HepG2 (cell line): ENCODE measurements at regions not wholly inside any gene's neighbourhood (a gene's known extent, or its start where the extent isn't known, plus 50 kb on each side); places are given as distances from the start of the nearest gene placed in this dataset.

Experiments
- ATAC-seq: fragments of 200-7000 bp; cut with Tn5 transposase; 3 replicates; pipeline ENCODE4 v1.9.1; 2020; ENCODE audit warnings: mild to moderate bottlenecking, moderate library complexity
- BruUV-seq: library from RNA; stranded (reverse); fragments of 400-500 nt; replicated peaks from 2 replicates; lab custom pipeline; 2021; lab: Mats Ljungman, UMichigan
- CTCF ChIA-PET: fragments of 300-600 bp; formaldehyde crosslinking; extraction: SDS; loops from one replicate; lab custom pipeline; 2021; ENCODE audit warnings: low total read pairs, inconsistent platforms, low intra/inter-chr PET ratio; lab: Yijun Ruan, JAX
- POLR2A ChIA-PET: fragments of 350-600 bp; sonication (Branson Sonifier 250); formaldehyde crosslinking; loops from one replicate; lab custom pipeline; 2020; ENCODE audit warnings: antibody characterized with exemption, inconsistent platforms; lab: Yijun Ruan, JAX
- DNase-seq: peaks from one replicate; pipeline ENCODE4 v3.0.0-alpha.2; 2015; ENCODE audit warnings: low spot score
- FAIRE-seq: peaks from 3 replicates; lab custom pipeline; 2011; peaks lifted over from hg19 to GRCh38; lab: Jason Lieb, UNC
- H2AFZ ChIP-seq: one replicate; pipeline ENCODE4 v1.6.1; 2011; ENCODE audit warnings: low read length, inconsistent platforms
- H3K27ac ChIP-seq: fragments of 300-600 bp; 3 replicates; pipeline ENCODE4 v1.8.0; 2011; ENCODE audit warnings: mixed run types, mild to moderate bottlenecking, mixed read lengths, low read length, inconsistent platforms; ENCODE audit not compliant: insufficient read depth; ENCODE audit errors: extremely low read length
- H3K27me3 ChIP-seq, 2 experiments: fragments of 200-600 bp in 1 of 2; 2 replicates in 1 of 2; 3 replicates in 1 of 2; pipeline versions ENCODE4 v1.6.0 to v1.8.0; 2011; ENCODE audit warnings: low read length in 2 of 2, mild to moderate bottlenecking in 2 of 2, moderate library complexity in 2 of 2, inconsistent platforms in 1 of 2; ENCODE audit not compliant: insufficient read depth in 2 of 2, control insufficient read depth in 1 of 2
- H3K36me3 ChIP-seq, 2 experiments: fragments of 200-600 bp in 1 of 2; replicated peaks in 1 of 2; 2 replicates in 1 of 2; 3 replicates in 1 of 2; pipeline versions ENCODE4 v1.5.1 to v1.8.0; 2011; ENCODE audit warnings: low read length in 2 of 2, inconsistent platforms in 1 of 2; ENCODE audit not compliant: insufficient read depth in 2 of 2, control insufficient read depth in 1 of 2
- H3K4me1 ChIP-seq: 2 replicates; pipeline ENCODE4 v1.5.1; 2012; ENCODE audit warnings: low read length, inconsistent platforms; ENCODE audit not compliant: insufficient read depth
- H3K4me2 ChIP-seq: 2 replicates; pipeline ENCODE4 v1.6.0; 2011; ENCODE audit warnings: low read depth, low read length, inconsistent platforms
- H3K4me3 ChIP-seq, 3 experiments: fragments of 200-600 bp in 1 of 3; sonication (generic), shearing (Covaris generic) in 1 of 3; replicated peaks in 1 of 3; 2 replicates each; pipeline ENCODE4 v1.5.1; 2011 to 2016; ENCODE audit warnings: low read length in 3 of 3, inconsistent platforms in 2 of 3, low read depth in 2 of 3, mild to moderate bottlenecking in 2 of 3, control low read depth in 1 of 3, mixed read lengths in 1 of 3; ENCODE audit not compliant: insufficient read depth in 1 of 3
- H3K79me2 ChIP-seq: one replicate; pipeline ENCODE4 v1.6.1; 2011; ENCODE audit warnings: low read length, inconsistent platforms; ENCODE audit not compliant: insufficient read depth
- H3K9ac ChIP-seq: 2 replicates; pipeline ENCODE4 v1.6.0; 2011; ENCODE audit warnings: mild to moderate bottlenecking, low read depth, low read length, inconsistent platforms; ENCODE audit not compliant: insufficient read depth
- H3K9me3 ChIP-seq: 2 replicates; pipeline ENCODE4 v1.5.1; 2012; ENCODE audit warnings: mild to moderate bottlenecking, low read length
- H4K20me1 ChIP-seq: 2 replicates; pipeline ENCODE4 v1.6.0; 2011; ENCODE audit warnings: inconsistent platforms, mild to moderate bottlenecking, low read length, moderate library complexity; ENCODE audit not compliant: insufficient read depth
- ASH2L ChIP-seq: fragments of 300-600, 200-600 bp; sonication (generic); IDR thresholded peaks from 2 replicates; pipeline ENCODE4 v1.7.0; 2017; ENCODE audit warnings: low read depth, mild to moderate bottlenecking, moderate library complexity, mixed read lengths, low read length; ENCODE audit not compliant: insufficient read length
- CBX5 ChIP-seq: sonication (generic); formaldehyde crosslinking; IDR thresholded peaks from 2 replicates; pipeline ENCODE4 v1.4.0; 2020; ENCODE audit warnings: missing genetic modification reagents, borderline replicate concordance
- CENPX ChIP-seq: sonication (generic); formaldehyde crosslinking; IDR thresholded peaks from 2 replicates; pipeline ENCODE4 v1.9.0; 2021; ENCODE audit warnings: mild to moderate bottlenecking, missing genetic modification reagents, moderate library complexity
- FOSL2 ChIP-seq: sonication (generic); formaldehyde crosslinking; IDR thresholded peaks from 2 replicates; pipeline ENCODE4 v1.4.0; 2020; ENCODE audit warnings: missing genetic modification reagents
- HIVEP1 ChIP-seq: sonication (generic); formaldehyde crosslinking; IDR thresholded peaks from 2 replicates; pipeline ENCODE4 v1.4.0; 2020; ENCODE audit warnings: mild to moderate bottlenecking, missing genetic modification reagents
- NBN ChIP-seq: fragments of 450-650 bp; conservative IDR thresholded peaks from 2 replicates; pipeline ENCODE4 v1.6.1; 2017
- PHF20 ChIP-seq: sonication (generic); formaldehyde crosslinking; IDR thresholded peaks from 2 replicates; pipeline ENCODE4 v1.5.0; 2020; ENCODE audit warnings: mild to moderate bottlenecking, missing genetic modification reagents
- RFX5 ChIP-seq: IDR thresholded peaks from 2 replicates; pipeline ENCODE4 v1.6.1; 2011; ENCODE audit warnings: low read depth, low read length, improper control_type of control experiment
- SIN3B ChIP-seq: fragments of 150-350 bp; IDR thresholded peaks from 2 replicates; pipeline ENCODE4 v1.6.1; 2014; ENCODE audit warnings: low read length
- TMF1 ChIP-seq: sonication (generic); formaldehyde crosslinking; IDR thresholded peaks from 2 replicates; pipeline ENCODE4 v1.8.1; 2022; ENCODE audit warnings: low read depth, missing genetic modification reagents
- XBP1 ChIP-seq: sonication (generic); formaldehyde crosslinking; IDR thresholded peaks from 2 replicates; pipeline ENCODE4 v1.5.0; 2020; ENCODE audit warnings: missing genetic modification reagents
- ZNF263 ChIP-seq: sonication (generic); formaldehyde crosslinking; IDR thresholded peaks from 2 replicates; pipeline ENCODE4 v1.4.0; 2020; ENCODE audit warnings: missing genetic modification reagents
- ZNF333 ChIP-seq: sonication (generic); formaldehyde crosslinking; IDR thresholded peaks from 2 replicates; pipeline ENCODE4 v1.4.0; 2020; ENCODE audit warnings: mild to moderate bottlenecking, missing genetic modification reagents, borderline replicate concordance
- ZNF674 ChIP-seq: sonication (generic); formaldehyde crosslinking; IDR thresholded peaks from 2 replicates; pipeline ENCODE4 v1.5.0; 2020; ENCODE audit warnings: low read depth, mild to moderate bottlenecking, missing genetic modification reagents
- ZNF766 ChIP-seq: sonication (generic); formaldehyde crosslinking; IDR thresholded peaks from 2 replicates; pipeline ENCODE4 v1.5.0; 2020; ENCODE audit warnings: missing genetic modification reagents, borderline replicate concordance
- in situ Hi-C: cut with HindIII; loops from 2 replicates; pipeline ENCODE4 v1.10.0; 2017; ENCODE audit warnings: low pct_unique_long_range_greater_than_20kb; ENCODE audit not compliant: extremely low pct_ligation_motif_present
- intact Hi-C: fragments of 100-400 bp; cut with micrococcal nuclease; formaldehyde crosslinking; loops from one replicate; pipeline ENCODE4 v1.10.0; 2022; ENCODE audit not compliant: unreplicated experiment
- TF ChIP-seq, protein P1 (sequence below): sonication (generic); formaldehyde crosslinking; conservative IDR thresholded peaks from 2 replicates; pipeline ENCODE4 v1.4.0; 2020; ENCODE audit warnings: missing genetic modification reagents
- TF ChIP-seq, protein P2 (sequence below): sonication (generic); formaldehyde crosslinking; IDR thresholded peaks from 2 replicates; pipeline ENCODE4 v1.4.0; 2020; ENCODE audit warnings: mild to moderate bottlenecking, missing genetic modification reagents
- TF ChIP-seq, protein P3 (sequence below): sonication (generic); formaldehyde crosslinking; IDR thresholded peaks from 2 replicates; pipeline ENCODE4 v1.5.1; 2020; ENCODE audit warnings: mild to moderate bottlenecking, missing genetic modification reagents, moderate library complexity
- TF ChIP-seq, protein P4 (sequence below): sonication (generic); formaldehyde crosslinking; IDR thresholded peaks from 2 replicates; pipeline ENCODE4 v1.4.0; 2020; ENCODE audit warnings: missing genetic modification reagents

DNA sequence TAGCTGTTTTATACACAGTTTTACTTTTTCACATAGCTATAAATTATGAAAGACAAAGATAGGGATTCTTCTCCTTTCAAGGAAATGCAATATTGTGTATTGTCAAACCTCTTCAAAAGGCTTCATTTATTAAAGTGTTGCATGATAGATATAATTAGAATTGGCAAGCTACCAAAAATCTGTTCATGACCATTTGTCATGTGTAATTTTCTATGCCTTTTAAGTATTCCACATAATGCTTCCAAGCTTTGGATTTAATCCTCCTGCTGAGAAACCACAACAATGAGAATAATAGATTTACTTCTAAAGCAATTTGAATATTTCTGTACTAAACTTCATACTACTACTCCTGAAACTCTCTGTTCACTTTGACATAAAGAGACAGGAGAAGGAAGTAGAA is 403.2 kb upstream of the CCDC179 start:
- ChIA-PET CTCF (no interaction called here), POLR2A (no interaction called here)
- TF ChIP-seq ZNF263, result no peak
- no peak for TF ChIP-seq CENPX (CRISPR knock-in tag)
- TF ChIP-seq TMF1 (CRISPR knock-in tag), result no peak
- TF ChIP-seq CBX5 (CRISPR knock-in tag), result no peak
- TF ChIP-seq, protein P1, sequence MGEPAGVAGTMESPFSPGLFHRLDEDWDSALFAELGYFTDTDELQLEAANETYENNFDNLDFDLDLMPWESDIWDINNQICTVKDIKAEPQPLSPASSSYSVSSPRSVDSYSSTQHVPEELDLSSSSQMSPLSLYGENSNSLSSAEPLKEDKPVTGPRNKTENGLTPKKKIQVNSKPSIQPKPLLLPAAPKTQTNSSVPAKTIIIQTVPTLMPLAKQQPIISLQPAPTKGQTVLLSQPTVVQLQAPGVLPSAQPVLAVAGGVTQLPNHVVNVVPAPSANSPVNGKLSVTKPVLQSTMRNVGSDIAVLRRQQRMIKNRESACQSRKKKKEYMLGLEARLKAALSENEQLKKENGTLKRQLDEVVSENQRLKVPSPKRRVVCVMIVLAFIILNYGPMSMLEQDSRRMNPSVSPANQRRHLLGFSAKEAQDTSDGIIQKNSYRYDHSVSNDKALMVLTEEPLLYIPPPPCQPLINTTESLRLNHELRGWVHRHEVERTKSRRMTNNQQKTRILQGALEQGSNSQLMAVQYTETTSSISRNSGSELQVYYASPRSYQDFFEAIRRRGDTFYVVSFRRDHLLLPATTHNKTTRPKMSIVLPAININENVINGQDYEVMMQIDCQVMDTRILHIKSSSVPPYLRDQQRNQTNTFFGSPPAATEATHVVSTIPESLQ (CRISPR knock-in tag), result no peak
- TF ChIP-seq, protein P2, sequence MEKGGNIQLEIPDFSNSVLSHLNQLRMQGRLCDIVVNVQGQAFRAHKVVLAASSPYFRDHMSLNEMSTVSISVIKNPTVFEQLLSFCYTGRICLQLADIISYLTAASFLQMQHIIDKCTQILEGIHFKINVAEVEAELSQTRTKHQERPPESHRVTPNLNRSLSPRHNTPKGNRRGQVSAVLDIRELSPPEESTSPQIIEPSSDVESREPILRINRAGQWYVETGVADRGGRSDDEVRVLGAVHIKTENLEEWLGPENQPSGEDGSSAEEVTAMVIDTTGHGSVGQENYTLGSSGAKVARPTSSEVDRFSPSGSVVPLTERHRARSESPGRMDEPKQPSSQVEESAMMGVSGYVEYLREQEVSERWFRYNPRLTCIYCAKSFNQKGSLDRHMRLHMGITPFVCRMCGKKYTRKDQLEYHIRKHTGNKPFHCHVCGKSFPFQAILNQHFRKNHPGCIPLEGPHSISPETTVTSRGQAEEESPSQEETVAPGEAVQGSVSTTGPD (CRISPR knock-in tag), result no peak
- no peak for TF ChIP-seq ZNF674 (CRISPR knock-in tag)
- TF ChIP-seq PHF20, result no peak
- no peak for TF ChIP-seq XBP1 (CRISPR knock-in tag)
- no peak for TF ChIP-seq SIN3B
- no peak for TF ChIP-seq ASH2L
- no peak for TF ChIP-seq HIVEP1 (CRISPR knock-in tag)
- no peak for TF ChIP-seq ZNF333 (CRISPR knock-in tag)
- TF ChIP-seq, protein P3, sequence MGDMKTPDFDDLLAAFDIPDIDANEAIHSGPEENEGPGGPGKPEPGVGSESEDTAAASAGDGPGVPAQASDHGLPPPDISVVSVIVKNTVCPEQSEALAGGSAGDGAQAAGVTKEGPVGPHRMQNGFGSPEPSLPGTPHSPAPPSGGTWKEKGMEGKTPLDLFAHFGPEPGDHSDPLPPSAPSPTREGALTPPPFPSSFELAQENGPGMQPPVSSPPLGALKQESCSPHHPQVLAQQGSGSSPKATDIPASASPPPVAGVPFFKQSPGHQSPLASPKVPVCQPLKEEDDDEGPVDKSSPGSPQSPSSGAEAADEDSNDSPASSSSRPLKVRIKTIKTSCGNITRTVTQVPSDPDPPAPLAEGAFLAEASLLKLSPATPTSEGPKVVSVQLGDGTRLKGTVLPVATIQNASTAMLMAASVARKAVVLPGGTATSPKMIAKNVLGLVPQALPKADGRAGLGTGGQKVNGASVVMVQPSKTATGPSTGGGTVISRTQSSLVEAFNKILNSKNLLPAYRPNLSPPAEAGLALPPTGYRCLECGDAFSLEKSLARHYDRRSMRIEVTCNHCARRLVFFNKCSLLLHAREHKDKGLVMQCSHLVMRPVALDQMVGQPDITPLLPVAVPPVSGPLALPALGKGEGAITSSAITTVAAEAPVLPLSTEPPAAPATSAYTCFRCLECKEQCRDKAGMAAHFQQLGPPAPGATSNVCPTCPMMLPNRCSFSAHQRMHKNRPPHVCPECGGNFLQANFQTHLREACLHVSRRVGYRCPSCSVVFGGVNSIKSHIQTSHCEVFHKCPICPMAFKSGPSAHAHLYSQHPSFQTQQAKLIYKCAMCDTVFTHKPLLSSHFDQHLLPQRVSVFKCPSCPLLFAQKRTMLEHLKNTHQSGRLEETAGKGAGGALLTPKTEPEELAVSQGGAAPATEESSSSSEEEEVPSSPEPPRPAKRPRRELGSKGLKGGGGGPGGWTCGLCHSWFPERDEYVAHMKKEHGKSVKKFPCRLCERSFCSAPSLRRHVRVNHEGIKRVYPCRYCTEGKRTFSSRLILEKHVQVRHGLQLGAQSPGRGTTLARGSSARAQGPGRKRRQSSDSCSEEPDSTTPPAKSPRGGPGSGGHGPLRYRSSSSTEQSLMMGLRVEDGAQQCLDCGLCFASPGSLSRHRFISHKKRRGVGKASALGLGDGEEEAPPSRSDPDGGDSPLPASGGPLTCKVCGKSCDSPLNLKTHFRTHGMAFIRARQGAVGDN (CRISPR knock-in tag), result no peak
- TF ChIP-seq, protein P4, sequence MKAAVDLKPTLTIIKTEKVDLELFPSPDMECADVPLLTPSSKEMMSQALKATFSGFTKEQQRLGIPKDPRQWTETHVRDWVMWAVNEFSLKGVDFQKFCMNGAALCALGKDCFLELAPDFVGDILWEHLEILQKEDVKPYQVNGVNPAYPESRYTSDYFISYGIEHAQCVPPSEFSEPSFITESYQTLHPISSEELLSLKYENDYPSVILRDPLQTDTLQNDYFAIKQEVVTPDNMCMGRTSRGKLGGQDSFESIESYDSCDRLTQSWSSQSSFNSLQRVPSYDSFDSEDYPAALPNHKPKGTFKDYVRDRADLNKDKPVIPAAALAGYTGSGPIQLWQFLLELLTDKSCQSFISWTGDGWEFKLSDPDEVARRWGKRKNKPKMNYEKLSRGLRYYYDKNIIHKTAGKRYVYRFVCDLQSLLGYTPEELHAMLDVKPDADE (CRISPR knock-in tag), result no peak
- TF ChIP-seq FOSL2 (CRISPR knock-in tag), result no peak
- no peak for TF ChIP-seq ZNF766 (CRISPR knock-in tag)
- TF ChIP-seq NBN, result no peak
- TF ChIP-seq RFX5, result no peak
- FAIRE-seq, result no peak
- Histone ChIP-seq H3K9me3 (no peaks in the 10 kb centered on the region), H3K27me3 (no peaks in the 10 kb centered on the region), H3K4me1 (no peaks in the 10 kb centered on the region), H4K20me1 (no peaks in the 10 kb centered on the region), H3K4me3 (no peak overlapping the region), H3K79me2 (no peaks in the 10 kb centered on the region), H3K4me2 (no peak overlapping the region), H3K27ac (no peak overlapping the region), H2AFZ (no peak overlapping the region), H3K9ac (no peak overlapping the region), H3K36me3 (no peaks in the 10 kb centered on the region)
- no TSS peak for BruUV-seq
- intact Hi-C loops, result no loop called here
- no peak for DNase-seq
- in situ Hi-C loops, result no loop called here
- ATAC-seq, result no peak
